Smooth muscle cell (in vitro differentiated cells): ENCODE measurements at regions not wholly inside any gene's neighbourhood (a gene's known extent, or its start where the extent isn't known, plus 50 kb on each side); places are given as distances from the start of the nearest gene placed in this dataset.
A peak's percentile ranks its signal among the peaks of the same experiment; 100 is the strongest.

Experiments
- DNase-seq: peaks from one replicate; lab custom pipeline; 2025; ENCODE audit not compliant: unreplicated experiment; lab: John Stamatoyannopoulos, UW
- H2AFZ ChIP-seq: fragments of 200-600 bp; sonication (generic); 2 replicates; pipeline ENCODE4 v1.6.0; 2016; ENCODE audit warnings: antibody characterized with exemption, low read depth, mild to moderate bottlenecking
- H3F3A ChIP-seq: fragments of 200-600 bp; sonication (generic); 2 replicates; pipeline ENCODE4 v1.6.0; 2017; ENCODE audit warnings: antibody characterized with exemption, low read depth
- H3K27ac ChIP-seq: fragments of 200-600 bp; sonication (generic); 2 replicates; pipeline ENCODE4 v1.5.1; 2016; ENCODE audit warnings: low read depth, mild to moderate bottlenecking
- H3K27me3 ChIP-seq: fragments of 200-600 bp; sonication (generic); 2 replicates; pipeline ENCODE4 v1.6.1; 2016; ENCODE audit warnings: low read depth, mild to moderate bottlenecking
- H3K36me3 ChIP-seq: fragments of 200-600 bp; sonication (generic); 2 replicates; pipeline ENCODE4 v1.5.1; 2016; ENCODE audit warnings: low read depth
- H3K4me1 ChIP-seq: fragments of 200-600 bp; sonication (generic); 2 replicates; pipeline ENCODE4 v1.5.1; 2016; ENCODE audit warnings: low read depth
- H3K4me2 ChIP-seq: fragments of 200-600 bp; sonication (generic); 2 replicates; pipeline ENCODE4 v1.6.0; 2016; ENCODE audit warnings: mild to moderate bottlenecking
- H3K4me3 ChIP-seq: fragments of 200-600 bp; sonication (generic); 2 replicates; pipeline ENCODE4 v1.5.1; 2016; ENCODE audit warnings: mild to moderate bottlenecking
- H3K79me2 ChIP-seq: fragments of 200-600 bp; sonication (generic); 2 replicates; pipeline ENCODE4 v1.6.0; 2016; ENCODE audit warnings: low read depth, mild to moderate bottlenecking
- H3K9ac ChIP-seq: fragments of 200-600 bp; sonication (generic); 2 replicates; pipeline ENCODE4 v1.6.0; 2016; ENCODE audit warnings: low read depth
- H3K9me3 ChIP-seq: fragments of 200-600 bp; sonication (generic); replicated peaks from 2 replicates; pipeline ENCODE4 v1.5.1; 2016; ENCODE audit warnings: low read depth
- H4K20me1 ChIP-seq: fragments of 200-600 bp; sonication (generic); 2 replicates; pipeline ENCODE4 v1.6.0; 2016; ENCODE audit warnings: low read depth
- WGBS: methylation state at CpG from one replicate; pipeline ENCODE4 v1.1.7; 2016; ENCODE audit warnings: low lambda C conversion rate; 5-methylcytosine and 5-hydroxymethylcytosine counted together
- TF ChIP-seq, protein P1 (sequence below): fragments of 200-600 bp; sonication (generic); IDR thresholded peaks from 2 replicates; pipeline ENCODE4 v1.5.1; 2017; ENCODE audit warnings: borderline replicate concordance, mild to moderate bottlenecking, antibody characterized with exemption; ENCODE audit not compliant: insufficient read depth, poor library complexity, severe bottlenecking

- Histone ChIP-seq H3K27me3 (no peaks in the 10 kb centered on the region), H3K4me3 (no peak overlapping the region), H4K20me1 (no peaks in the 10 kb centered on the region), H3K4me1 (no peaks in the 10 kb centered on the region), H3K9me3 (no peaks in the 10 kb centered on the region), H3K36me3 (no peaks in the 10 kb centered on the region), H3F3A (no peaks in the 10 kb centered on the region), H3K27ac (no peak overlapping the region), H2AFZ (no peak overlapping the region), H3K79me2 (no peaks in the 10 kb centered on the region), H3K9ac (no peak overlapping the region), H3K4me2 (no peak overlapping the region)
- TF ChIP-seq, protein P1, sequence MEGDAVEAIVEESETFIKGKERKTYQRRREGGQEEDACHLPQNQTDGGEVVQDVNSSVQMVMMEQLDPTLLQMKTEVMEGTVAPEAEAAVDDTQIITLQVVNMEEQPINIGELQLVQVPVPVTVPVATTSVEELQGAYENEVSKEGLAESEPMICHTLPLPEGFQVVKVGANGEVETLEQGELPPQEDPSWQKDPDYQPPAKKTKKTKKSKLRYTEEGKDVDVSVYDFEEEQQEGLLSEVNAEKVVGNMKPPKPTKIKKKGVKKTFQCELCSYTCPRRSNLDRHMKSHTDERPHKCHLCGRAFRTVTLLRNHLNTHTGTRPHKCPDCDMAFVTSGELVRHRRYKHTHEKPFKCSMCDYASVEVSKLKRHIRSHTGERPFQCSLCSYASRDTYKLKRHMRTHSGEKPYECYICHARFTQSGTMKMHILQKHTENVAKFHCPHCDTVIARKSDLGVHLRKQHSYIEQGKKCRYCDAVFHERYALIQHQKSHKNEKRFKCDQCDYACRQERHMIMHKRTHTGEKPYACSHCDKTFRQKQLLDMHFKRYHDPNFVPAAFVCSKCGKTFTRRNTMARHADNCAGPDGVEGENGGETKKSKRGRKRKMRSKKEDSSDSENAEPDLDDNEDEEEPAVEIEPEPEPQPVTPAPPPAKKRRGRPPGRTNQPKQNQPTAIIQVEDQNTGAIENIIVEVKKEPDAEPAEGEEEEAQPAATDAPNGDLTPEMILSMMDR = no peak
- WGBS = 98% methylated on average over 6 of the region's 6 CpGs
- no peak for DNase-seq
Observed at GRCh38 chr12:127923501-127923900, 343.5 kb upstream of the TMEM132C start.

DNA sequence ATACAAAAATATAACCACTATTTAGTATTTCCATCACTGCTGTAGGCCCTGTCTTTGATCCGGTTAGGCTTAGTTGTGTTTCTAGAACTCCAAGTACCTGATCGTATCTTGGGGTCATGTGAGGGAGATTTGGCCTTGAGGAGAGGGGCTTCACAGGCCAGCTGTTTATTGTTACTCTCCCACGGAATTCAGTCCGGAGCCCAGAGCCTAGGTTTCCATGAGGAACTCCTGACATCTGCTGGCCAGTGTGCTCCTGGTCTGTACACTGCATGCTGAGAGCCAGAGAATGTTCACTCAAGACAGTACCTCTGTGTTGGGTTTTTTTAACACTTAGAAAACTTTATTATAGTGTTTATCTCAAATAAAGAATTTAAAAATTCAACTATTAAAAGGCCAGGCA lies 341.0 kb upstream of the TMEM132C start:
- Histone ChIP-seq H3K4me3 (no peak overlapping the region), H3K27me3 (no peaks in the 10 kb centered on the region), H3K9me3 (no peaks in the 10 kb centered on the region), H3K79me2 (no peaks in the 10 kb centered on the region), H3K27ac (no peak overlapping the region), H3K36me3 (no peaks in the 10 kb centered on the region), H3K4me2 (no peak overlapping the region), H2AFZ (no peak overlapping the region), H3F3A (no peaks in the 10 kb centered on the region), H3K4me1 (no peaks in the 10 kb centered on the region), H4K20me1 (no peaks in the 10 kb centered on the region), H3K9ac (no peak overlapping the region)
- TF ChIP-seq, protein P1 = peak; percentile 58
- WGBS = 19% methylated on average over 4 of the region's 4 CpGs
- DNase-seq = no peak

GRCh38 chr12:127928178-127928577 lies 338.8 kb upstream of the TMEM132C start:
- no peak overlapping the region for H3K4me3 ChIP-seq
- H3F3A ChIP-seq = no peaks in the 10 kb centered on the region
- TF ChIP-seq, protein P1 = no peak
- no peaks in the 10 kb centered on the region for H3K4me1 ChIP-seq
- H3K36me3 ChIP-seq = no peaks in the 10 kb centered on the region
- no peaks in the 10 kb centered on the region for H4K20me1 ChIP-seq
- H3K9me3 ChIP-seq = no peaks in the 10 kb centered on the region
- 66% methylated on average over 5 of the region's 5 CpGs for WGBS
- H2AFZ ChIP-seq = no peak overlapping the region
- no peaks in the 10 kb centered on the region for H3K79me2 ChIP-seq
- peak overlapping the region; percentile 46 for H3K4me2 ChIP-seq
- no peaks in the 10 kb centered on the region for H3K27me3 ChIP-seq
- no peak for DNase-seq
- peak overlapping the region; percentile 52 for H3K9ac ChIP-seq
- peak overlapping the region; percentile 73 for H3K27ac ChIP-seq
